Coronary artery (tissue), 2 donors: ENCODE measurements at regions not wholly inside any gene's neighbourhood (a gene's known extent, or its start where the extent isn't known, plus 50 kb on each side); places are given as distances from the start of the nearest gene placed in this dataset.

Source experiments
- DNase-seq: peaks from one replicate; pipeline ENCODE4 v3.0.0-alpha.2; 2017; ENCODE audit warnings: low spot score
- H3K27ac ChIP-seq, 2 donors: fragments of 200-600 bp; sonication (generic); one replicate each; pipeline ENCODE4 v1.5.1; 2016 to 2019
- H3K4me3 ChIP-seq: fragments of 200-600 bp; sonication (generic); 2 replicates; pipeline ENCODE4 v1.5.1; 2016; ENCODE audit warnings: mild to moderate bottlenecking, moderate library complexity
- TF ChIP-seq, protein P1 (sequence below): fragments of 200-600 bp; sonication (generic); IDR thresholded peaks from one replicate; pipeline ENCODE4 v1.5.1; 2019; ENCODE audit warnings: antibody characterized with exemption

DNA sequence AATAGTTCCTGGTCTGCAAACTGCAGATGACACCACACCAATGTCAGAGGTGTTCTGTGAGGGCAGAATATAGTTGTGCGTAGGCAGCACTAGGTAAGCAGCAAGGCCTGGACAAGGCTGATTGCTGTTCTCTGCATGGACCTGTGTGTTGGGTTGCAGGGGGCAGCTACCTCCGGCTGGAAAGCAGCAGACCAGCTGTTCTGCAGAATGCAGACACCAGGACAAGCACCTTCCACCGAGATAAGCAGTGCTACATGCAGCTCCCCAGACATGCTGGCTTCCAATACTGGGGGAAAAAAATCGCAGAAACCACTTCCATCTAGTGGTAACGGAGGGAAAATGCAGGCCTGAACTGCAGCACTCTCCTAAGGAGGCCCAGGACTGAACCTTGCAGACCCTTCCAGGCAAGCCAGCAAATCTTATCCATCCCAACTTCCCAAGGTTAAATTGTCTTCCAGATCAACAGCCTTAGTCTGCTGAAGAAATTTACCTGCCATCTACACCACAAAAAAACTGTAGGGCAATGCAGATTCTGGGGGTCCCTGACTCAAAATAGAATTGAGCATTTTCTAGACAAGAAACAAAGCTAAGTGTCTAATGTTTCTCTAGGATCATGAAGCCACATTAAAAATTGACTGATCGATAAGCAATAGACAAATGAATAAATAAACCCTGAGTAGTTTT lies 50.5 kb upstream of the COBL start:
- DNase-seq: no peak
- TF ChIP-seq, protein P1, sequence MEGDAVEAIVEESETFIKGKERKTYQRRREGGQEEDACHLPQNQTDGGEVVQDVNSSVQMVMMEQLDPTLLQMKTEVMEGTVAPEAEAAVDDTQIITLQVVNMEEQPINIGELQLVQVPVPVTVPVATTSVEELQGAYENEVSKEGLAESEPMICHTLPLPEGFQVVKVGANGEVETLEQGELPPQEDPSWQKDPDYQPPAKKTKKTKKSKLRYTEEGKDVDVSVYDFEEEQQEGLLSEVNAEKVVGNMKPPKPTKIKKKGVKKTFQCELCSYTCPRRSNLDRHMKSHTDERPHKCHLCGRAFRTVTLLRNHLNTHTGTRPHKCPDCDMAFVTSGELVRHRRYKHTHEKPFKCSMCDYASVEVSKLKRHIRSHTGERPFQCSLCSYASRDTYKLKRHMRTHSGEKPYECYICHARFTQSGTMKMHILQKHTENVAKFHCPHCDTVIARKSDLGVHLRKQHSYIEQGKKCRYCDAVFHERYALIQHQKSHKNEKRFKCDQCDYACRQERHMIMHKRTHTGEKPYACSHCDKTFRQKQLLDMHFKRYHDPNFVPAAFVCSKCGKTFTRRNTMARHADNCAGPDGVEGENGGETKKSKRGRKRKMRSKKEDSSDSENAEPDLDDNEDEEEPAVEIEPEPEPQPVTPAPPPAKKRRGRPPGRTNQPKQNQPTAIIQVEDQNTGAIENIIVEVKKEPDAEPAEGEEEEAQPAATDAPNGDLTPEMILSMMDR: no peak
- Histone ChIP-seq H3K27ac (no peak overlapping the region), H3K4me3 (no peak overlapping the region)
